Neutrophil (primary cell): ENCODE measurements at regions not wholly inside any gene's neighbourhood (a gene's known extent, or its start where the extent isn't known, plus 50 kb on each side); places are given as distances from the start of the nearest gene placed in this dataset.

Experiments
- H3K27ac ChIP-seq: fragments of 200-600 bp; sonication (generic); 2 replicates; pipeline ENCODE4 v1.5.1; 2016; ENCODE audit warnings: mild to moderate bottlenecking, moderate library complexity
- H3K27me3 ChIP-seq: fragments of 200-600 bp; sonication (generic); 2 replicates; pipeline ENCODE4 v1.6.0; 2016; ENCODE audit warnings: mild to moderate bottlenecking
- H3K36me3 ChIP-seq: fragments of 200-600 bp; sonication (generic); 2 replicates; pipeline ENCODE4 v1.5.1; 2017
- H3K4me1 ChIP-seq, 2 experiments: fragments of 200-600 bp in 1 of 2; sonication (generic) in 1 of 2; 1 replicate in 1 of 2; 2 replicates in 1 of 2; pipeline versions ENCODE4 v1.5.1 to v1.6.1; 2013 to 2016; ENCODE audit warnings: low read depth in 1 of 2, low read length in 1 of 2, mild to moderate bottlenecking in 1 of 2, moderate library complexity in 1 of 2; ENCODE audit not compliant: control insufficient read depth in 1 of 2, insufficient read depth in 1 of 2
- H3K4me3 ChIP-seq, 2 experiments: fragments of 200-600 bp in 1 of 2; sonication (generic) in 1 of 2; 1 replicate in 1 of 2; 2 replicates in 1 of 2; pipeline ENCODE4 v1.5.1; 2013 to 2016; ENCODE audit warnings: low read depth in 1 of 2, low read length in 1 of 2, mild to moderate bottlenecking in 1 of 2, moderate library complexity in 1 of 2
- H3K9me3 ChIP-seq: fragments of 200-600 bp; sonication (generic); 2 replicates; pipeline ENCODE4 v1.5.1; 2016
- CTCF ChIP-seq: fragments of 200-600 bp; sonication (generic); IDR thresholded peaks from 2 replicates; pipeline ENCODE4 v1.5.1; 2016; ENCODE audit warnings: antibody characterized with exemption

DNA sequence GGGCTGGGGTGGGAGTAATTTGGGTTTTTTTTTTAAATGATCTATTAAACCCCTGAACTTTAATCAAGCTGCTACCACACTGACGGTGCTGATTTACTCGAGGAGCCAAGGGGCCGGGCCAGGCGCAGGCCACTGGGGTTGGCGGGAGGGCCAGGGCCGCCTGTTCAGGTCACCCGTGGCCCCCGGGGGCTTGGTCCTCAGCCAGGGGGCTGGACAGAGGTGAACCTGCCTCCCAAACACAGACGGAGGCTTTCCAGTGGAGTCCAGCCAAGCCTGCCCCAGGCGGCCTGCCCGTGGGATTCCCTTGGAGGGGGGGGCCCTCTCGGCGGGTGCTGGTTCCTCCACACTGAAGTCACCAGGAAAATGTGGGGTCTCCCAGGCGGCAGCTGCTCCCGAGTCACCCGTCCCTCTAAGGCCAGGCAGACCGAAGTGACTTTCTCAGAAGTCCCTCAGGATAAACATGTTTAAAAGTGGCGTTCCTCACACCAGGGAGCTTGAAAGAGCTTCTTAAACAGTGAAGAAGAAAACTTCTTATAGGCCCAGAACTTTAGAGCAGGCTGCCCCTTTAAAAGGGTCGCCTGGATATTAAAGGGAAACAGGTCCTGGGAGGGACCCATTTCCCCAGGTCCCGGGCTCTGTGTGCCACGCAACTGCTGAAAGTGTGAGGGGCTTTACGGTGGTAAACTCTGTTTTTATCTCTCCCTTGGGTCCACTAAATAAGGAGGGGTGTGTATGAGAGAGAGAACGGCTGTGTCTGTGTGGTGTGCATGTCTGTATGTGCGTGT, 167.2 kb upstream of the GSC start:
- H3K9me3 ChIP-seq = no peaks in the 10 kb centered on the region
- H3K4me1 ChIP-seq = no peaks in the 10 kb centered on the region
- no peaks in the 10 kb centered on the region for H3K36me3 ChIP-seq
- H3K4me3 ChIP-seq = no peak overlapping the region
- no peak overlapping the region for H3K27ac ChIP-seq
- H3K27me3 ChIP-seq = no peaks in the 10 kb centered on the region
- TF ChIP-seq CTCF = no peak

- H3K36me3 ChIP-seq = no peaks in the 10 kb centered on the region
- H3K4me1 ChIP-seq = no peaks in the 10 kb centered on the region
- H3K27ac ChIP-seq = no peak overlapping the region
- no peak for TF ChIP-seq CTCF
- H3K27me3 ChIP-seq = peaks cover 1% of the 10 kb centered on the region
- no peaks in the 10 kb centered on the region for H3K9me3 ChIP-seq
- no peak overlapping the region for H3K4me3 ChIP-seq
These were observed 166.5 kb upstream of the GSC start for GRCh38 chr14:94936401-94936892.

DNA sequence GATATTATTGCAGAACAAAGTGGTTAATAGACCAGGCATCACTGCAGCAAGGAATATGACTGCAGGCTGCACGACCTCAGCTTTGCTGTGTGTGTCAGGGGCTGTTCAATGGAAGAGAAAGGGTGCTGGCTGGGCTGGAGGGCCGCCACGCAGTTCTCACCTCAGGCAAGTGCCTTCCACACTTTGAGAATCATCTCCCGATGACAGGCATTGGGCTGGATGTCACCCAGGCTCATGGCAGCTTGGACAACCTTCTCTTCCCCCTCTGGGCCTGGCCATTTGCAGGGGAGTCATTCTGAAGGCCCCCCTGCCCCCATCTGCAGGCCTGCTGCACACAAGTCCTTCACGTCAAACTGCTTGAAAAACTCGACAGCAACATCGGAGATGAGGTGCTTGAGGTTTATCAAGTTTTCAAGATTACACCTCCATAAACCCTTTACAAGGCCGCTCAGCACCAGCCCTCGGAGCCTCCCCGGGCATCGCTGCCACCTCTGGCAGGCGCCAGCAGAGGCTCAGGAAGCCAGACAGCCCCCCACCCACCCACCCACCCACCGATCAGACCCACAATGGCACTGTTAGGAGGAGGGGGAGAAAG, 165.9 kb upstream of the GSC start:
- Histone ChIP-seq H3K4me3 (no peak overlapping the region), H3K27ac (no peak overlapping the region), H3K27me3 (peaks cover 8% of the 10 kb centered on the region), H3K36me3 (no peaks in the 10 kb centered on the region), H3K9me3 (no peaks in the 10 kb centered on the region), H3K4me1 (no peaks in the 10 kb centered on the region)
- no peak for TF ChIP-seq CTCF

GRCh38 chr14:94934276-94934810, 164.4 kb upstream of the GSC start:
- H3K27me3 ChIP-seq = peaks cover 10% of the 10 kb centered on the region
- H3K4me3 ChIP-seq = no peak overlapping the region
- no peaks in the 10 kb centered on the region for H3K36me3 ChIP-seq
- TF ChIP-seq CTCF = no peak
- H3K27ac ChIP-seq = no peak overlapping the region
- no peaks in the 10 kb centered on the region for H3K4me1 ChIP-seq
- H3K9me3 ChIP-seq = no peaks in the 10 kb centered on the region

DNA sequence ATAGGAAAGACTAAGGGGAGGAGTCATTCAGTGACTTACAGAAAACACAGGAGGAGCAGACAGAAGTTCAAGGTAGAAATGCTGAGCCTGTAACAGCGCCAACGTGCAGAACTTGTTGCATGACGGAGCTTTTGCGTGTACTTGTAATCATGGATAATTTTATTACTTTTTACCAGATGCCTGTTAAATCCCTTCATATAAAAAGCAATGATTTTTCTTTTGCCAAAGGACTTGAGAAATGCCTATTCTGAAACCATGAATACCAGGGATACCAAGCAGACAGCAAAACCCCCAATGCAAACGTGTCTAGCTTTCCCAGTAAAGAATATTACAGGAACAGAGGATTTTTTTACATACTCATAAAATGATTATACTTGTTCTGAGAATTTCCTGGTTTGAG, 163.6 kb upstream of the GSC start:
- Histone ChIP-seq H3K27ac (no peak overlapping the region), H3K27me3 (peaks cover 10% of the 10 kb centered on the region), H3K9me3 (no peaks in the 10 kb centered on the region), H3K4me1 (no peaks in the 10 kb centered on the region), H3K36me3 (no peaks in the 10 kb centered on the region), H3K4me3 (no peak overlapping the region)
- no peak for TF ChIP-seq CTCF
